Keratinocyte (primary cell): ENCODE measurements at regions not wholly inside any gene's neighbourhood (a gene's known extent, or its start where the extent isn't known, plus 50 kb on each side); places are given as distances from the start of the nearest gene placed in this dataset.

Source experiments
- EZH2 ChIP-seq: IDR thresholded peaks from one replicate; pipeline ENCODE4 v1.6.1; 2012; ENCODE audit warnings: inconsistent platforms, mild to moderate bottlenecking, low read length, moderate library complexity
- TF ChIP-seq, protein P1 (sequence below), 3 experiments: IDR thresholded peaks in 1 of 3; conservative IDR thresholded peaks in 1 of 3; optimal IDR thresholded peaks in 1 of 3; 2 replicates in 2 of 3; 3 replicates in 1 of 3; pipeline versions ENCODE3 to v1.5.1; 2011; ENCODE audit warnings: low read length in 3 of 3, mild to moderate bottlenecking in 3 of 3, moderate library complexity in 2 of 3, control low read depth in 1 of 3, inconsistent platforms in 1 of 3; ENCODE audit not compliant: insufficient read depth in 2 of 3; ENCODE audit errors: extremely low read depth in 1 of 3

DNA sequence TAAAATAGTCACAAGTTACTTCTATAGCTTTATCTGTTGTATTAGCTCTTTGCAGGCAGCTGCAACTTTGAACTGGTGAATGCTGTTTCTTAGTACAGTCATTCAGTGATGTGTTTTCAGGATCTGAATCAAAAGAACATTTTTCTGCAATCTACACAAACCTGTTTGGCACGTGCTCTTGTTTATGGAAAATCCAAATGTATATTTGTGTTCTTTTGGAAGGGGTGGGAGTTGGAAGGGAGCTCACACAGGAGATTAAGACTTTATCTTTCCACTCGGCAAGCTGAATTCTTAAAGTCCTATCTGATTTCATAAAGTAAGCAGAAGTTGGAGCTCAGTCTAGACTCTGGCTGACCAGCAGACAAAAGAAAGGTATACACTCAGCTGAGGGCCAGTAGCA is 300.2 kb downstream of the MAP2K6 start:
- TF ChIP-seq, protein P1, sequence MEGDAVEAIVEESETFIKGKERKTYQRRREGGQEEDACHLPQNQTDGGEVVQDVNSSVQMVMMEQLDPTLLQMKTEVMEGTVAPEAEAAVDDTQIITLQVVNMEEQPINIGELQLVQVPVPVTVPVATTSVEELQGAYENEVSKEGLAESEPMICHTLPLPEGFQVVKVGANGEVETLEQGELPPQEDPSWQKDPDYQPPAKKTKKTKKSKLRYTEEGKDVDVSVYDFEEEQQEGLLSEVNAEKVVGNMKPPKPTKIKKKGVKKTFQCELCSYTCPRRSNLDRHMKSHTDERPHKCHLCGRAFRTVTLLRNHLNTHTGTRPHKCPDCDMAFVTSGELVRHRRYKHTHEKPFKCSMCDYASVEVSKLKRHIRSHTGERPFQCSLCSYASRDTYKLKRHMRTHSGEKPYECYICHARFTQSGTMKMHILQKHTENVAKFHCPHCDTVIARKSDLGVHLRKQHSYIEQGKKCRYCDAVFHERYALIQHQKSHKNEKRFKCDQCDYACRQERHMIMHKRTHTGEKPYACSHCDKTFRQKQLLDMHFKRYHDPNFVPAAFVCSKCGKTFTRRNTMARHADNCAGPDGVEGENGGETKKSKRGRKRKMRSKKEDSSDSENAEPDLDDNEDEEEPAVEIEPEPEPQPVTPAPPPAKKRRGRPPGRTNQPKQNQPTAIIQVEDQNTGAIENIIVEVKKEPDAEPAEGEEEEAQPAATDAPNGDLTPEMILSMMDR (optimal IDR thresholded peaks at IDR 0.05 in 1 of 3, IDR thresholded peaks at IDR 0.05 in 1 of 3, conservative IDR thresholded peaks at IDR 0.05 in 1 of 3; ENCODE audit: extremely low read depth in 1 of 3, insufficient read depth in 2 of 3, low read length in 3 of 3): no peak
- TF ChIP-seq EZH2: no peak
